NCI-H1694 (cell line): ENCODE measurements at regions not wholly inside any gene's neighbourhood (a gene's known extent, or its start where the extent isn't known, plus 50 kb on each side); places are given as distances from the start of the nearest gene placed in this dataset.

Source experiments
- DNase-seq: peaks from one replicate; lab custom pipeline; 2025; lab: John Stamatoyannopoulos, UW

DNA sequence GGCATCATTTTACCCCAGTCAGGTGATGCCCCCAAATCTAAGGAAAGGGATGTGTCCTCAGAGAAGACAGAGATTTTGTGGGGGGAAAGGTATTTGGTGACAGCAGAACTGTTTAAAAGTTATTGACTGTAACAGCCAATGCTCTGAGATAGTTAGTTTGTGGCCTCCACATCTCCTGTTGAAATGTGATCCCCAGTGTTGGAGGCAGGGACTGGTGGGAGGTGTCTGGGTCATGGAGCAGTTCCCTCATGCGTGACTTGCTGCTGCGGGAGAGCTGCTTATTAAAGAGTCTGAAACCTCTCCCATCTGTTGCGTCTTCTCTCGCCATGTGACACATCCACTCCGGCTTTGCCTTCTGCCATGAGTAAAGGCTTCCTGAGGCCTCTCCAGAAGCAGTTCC lies 282.8 kb upstream of the FOXQ1 start:
- DNase-seq = no peak

DNA sequence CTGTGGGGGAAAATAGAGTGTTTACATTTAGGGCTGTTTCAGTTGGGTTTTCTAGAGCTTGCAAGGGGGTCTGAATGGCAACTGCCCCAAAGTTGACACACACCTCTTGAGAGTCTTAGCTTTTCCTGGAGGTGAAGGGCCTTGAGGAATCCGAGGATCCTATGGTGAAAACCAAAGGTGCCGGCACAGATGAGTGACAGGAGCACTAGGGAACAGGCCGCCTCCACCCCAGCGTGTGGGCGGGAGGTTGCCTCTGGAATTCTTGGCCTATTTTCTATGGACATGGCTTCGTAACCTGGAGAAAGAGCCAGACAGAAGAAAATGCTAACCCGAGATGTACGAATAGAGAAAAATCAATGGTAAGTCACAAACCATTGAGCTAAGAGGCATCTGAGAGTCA lies 283.2 kb upstream of the FOXQ1 start:
- DNase-seq = no peak

DNA sequence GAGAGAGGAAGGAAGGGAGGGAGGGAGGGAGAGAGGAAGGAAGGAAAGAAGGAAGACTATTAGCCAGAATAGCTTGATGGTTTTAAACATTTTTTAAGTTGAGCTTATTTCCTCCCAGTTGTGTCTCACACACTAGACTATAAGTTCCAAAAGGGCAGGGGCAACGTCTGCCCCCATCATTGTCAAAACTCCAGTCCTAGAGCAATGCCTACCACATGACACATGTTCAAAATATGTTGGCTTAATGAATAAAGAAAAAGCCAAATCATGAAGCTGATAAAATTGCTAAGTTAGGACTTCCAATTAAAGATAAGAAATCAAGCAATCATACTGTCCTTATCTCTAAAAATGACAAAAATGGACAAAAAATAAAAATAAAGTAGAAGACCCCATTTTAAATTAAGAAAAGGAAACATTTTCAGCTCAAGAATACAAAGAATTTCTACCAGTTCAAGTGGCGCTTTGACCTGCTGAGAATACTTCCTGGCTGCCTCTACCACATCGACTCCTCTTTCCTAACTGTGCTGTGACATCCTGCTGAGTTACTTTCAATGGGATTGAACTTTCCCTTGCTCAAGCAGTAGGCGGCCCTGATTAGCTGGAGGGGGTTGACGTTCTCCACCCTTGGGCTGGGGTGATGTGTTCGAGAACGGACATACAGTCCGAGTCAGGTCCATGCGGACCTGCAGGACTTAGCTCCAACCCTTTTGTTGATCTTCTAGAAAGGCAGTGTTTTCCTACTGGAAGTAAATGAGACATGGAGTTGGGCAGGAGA lies 283.9 kb upstream of the FOXQ1 start:
- no peak for DNase-seq

DNA sequence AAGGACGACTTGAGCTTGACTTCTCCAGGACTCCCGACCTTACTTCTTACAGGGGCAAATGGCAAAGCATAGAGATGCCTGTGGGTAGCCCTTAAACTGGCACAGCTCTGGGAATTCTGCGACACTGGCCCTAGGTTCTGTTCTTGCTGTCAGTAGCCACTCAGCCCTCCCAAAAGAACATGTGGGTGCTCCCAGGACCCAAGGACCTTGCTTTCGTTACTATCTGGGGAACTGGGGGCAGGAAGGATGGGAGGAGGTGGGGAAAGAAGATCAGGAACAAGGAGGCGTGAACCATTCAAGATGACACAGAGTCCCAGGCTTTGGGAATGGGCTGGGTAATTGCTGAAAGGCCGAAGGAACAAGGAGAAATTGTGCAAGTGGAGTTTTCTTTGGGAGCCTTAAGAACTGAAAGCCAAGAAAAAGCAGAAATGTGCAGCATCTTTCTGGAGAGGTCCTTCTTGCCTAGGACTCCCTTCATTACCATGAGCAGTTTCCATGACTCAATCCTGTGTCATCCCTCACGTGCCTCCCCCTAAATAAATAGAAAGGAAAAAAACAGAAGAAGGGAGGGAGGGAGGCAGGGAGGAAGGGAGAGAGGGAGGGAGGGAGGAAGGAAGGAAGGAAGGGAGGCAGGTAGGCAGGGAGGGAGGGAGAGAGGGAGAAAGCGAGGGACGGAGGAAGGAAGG lies 284.6 kb upstream of the FOXQ1 start:
- DNase-seq = no peak

DNA sequence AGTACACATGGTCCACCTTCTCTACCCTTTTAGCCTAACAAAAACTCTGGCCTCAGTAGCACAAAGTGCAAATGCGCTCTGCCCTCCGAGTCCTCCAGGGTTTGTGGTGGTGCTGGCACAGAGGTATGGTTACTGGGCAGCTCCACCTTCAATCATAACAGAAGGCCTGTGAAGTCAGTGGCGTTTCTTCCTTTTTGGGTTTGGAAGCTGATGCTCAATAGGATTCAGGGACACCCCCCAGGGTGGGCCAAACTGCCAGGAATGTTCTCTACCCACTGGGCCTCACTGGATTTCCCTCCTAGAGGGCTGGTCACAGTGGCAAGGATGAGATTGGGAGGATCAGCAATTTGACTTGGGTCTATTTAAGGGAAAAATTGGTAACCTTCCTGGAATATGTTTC lies 286.1 kb upstream of the FOXQ1 start:
- no peak for DNase-seq

DNA sequence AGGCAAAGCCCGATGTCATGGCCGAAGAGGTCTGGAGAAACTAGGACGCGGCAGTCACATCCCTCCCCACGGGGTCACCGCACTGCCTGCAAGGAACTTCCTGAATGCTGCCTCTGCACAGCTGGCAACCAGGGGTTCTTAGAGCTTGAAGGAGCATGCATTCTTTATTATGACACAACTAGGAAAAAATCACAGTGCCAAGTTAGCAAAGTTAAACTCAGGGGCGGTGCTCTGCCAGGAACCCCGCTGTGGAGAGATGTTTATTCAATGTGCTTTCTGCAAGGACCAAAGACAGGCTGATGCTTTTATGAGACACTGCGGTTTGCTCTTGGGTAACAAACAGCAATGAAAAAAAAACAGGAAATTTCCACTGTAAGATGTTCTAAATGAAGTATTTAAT lies 287.3 kb upstream of the FOXQ1 start:
- no peak for DNase-seq

DNA sequence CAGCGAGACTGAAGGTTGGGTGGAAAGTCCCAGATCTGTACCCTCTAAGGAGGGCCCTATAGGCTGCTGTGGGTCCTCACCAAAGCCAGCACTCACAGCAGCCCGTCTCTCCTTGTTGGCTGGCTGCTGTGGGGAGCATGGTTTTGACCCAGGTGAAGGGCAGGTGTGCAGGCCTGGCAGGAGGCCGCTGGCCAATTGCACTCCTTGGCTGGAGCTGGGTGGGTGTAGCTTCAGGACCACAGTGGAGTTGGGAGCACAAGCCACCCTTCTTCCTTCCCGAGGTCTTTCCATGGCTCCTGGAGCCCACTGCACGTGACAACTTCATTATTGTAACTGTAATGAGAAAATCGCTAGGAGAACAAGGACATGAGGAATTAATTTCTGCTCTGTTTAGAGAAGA lies 287.7 kb upstream of the FOXQ1 start:
- DNase-seq = no peak

DNA sequence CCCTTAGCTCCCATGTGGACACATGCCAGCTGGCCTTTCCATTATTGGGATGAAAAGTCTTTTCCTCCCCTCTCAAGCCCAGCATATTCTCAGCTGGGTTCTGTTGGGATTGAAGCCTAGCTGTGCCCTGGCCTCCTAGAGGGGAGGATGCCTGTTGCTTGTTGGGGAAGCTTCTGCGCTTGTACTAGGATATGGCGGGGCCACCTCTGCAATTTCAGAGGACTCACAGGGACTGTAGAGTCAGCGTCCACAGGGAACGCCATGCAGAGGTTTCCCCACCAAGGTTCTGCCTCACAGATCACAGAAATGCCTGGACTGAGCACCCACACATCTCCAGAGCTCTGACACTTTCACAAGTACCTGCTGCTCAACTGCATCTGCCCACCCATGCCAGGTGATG lies 288.7 kb upstream of the FOXQ1 start:
- DNase-seq = no peak

DNA sequence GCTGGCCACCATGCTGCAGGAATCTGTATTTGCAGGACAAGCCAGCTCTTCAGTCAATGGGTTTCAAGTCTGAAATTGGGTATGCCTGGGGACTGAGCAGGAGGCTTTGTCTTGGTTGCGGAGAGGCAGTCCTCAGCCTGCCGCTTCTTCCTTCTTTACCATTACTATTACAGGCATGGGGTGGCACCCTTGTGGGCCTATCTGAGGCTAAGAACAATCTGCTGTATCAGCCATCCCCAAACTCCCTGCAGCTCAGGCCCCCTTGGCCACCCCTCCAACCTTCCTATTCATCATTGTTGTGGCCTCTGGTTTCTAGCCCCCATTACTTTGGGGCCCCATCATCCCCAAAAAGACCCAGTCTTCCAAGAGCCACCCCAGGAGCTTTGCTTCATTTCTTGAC lies 289.2 kb upstream of the FOXQ1 start:
- no peak for DNase-seq

DNA sequence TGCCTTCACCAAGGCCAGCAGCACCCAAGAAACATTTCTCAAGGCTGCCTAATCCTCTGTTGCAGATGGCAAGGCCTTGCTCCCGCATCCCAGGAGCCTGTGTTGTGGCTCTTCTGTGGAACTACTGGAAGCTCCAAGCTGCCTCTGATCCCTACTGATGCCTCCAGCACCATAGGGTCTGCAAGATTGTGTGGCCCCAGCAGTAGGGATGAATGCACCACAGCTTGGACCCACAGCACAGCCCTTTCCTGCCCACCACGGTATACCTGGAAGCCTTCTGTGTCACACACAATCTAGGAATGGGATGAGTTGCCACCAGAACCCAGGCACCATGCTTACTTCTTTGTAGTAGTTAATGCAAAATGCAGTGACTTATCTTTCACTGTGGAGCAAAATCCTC lies 291.1 kb upstream of the FOXQ1 start:
- DNase-seq = no peak

DNA sequence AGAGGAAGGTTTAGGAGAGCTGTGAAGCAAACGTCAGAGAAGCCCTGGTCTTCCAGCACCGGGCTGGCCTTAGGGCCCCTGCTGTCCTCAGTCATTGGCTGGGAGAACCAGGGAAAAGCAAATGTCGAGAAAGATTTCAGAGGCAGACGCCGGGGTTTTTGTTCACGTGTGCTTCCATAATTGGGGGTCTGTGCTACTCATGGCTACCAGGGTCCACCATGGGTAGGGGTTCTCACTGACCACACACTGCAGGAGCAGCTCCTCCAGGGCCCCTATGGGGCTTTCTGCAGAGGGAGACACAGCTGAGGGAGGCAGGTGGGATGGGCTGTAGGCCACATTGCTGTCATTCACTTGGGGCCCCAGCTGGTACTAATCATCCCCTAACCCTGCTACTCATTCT lies 291.8 kb upstream of the FOXQ1 start:
- DNase-seq = no peak

DNA sequence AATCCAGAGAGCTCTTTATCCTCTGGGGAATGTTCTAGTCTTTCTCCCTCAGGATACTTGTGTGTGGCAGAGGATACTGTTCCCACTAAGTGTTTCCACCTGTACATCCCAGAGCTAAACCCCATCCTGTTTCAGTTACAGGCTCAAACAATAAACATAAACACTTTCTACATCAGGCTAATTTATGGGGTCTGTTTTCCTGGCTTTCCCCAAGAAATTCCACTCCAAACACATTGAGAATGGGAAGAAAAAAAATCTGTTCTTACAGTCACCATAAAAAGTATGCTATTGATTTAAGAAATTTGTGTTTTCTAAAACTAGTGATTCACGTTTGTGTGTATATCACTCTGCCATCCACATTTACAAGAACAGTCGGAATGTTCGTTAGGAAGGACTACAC lies 293.9 kb upstream of the FOXQ1 start:
- DNase-seq = no peak

DNA sequence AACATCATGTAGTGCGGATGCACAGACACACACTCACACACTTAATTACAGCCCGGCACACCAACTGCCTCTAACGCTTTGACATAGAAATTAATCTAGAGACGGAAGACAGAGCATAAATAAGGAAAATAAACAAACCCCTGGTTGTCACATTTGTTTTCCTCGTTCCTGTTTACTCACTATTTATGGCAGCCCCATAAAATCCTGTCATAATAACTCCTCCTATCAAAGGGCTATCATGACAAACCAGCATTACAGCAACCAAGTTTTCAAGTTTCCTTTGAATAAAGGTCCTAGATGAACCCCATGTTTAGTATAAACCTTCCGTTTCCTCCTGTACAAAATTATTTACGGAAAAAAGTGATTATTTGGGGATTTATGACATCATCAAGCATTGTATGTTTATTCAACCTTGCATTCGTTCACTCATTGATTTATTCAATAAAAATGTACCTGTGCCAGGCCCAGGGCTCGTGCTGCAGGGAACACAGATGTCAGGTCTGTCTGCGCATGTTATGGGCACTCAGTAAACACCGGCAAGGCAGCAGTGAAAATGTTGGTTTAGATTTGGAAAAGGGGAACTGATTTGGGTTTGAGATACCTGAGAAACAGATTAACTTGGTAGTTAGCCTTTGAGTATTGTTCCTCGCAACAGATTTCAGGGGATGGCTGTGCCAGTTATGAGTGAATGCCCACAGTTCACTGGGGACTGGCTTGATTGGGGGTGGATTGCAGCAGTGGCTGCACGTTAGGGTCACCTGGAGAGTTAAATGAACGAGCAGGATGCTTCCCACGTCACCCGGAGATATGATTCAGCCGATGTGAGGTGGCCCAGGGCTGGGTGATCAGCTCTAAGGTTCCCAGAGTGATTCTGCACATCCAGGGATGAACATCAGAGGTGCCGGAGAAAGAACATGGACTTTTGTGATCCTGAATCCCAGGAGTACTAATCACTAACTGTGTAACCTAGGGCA lies 295.3 kb upstream of the FOXQ1 start:
- no peak for DNase-seq

DNA sequence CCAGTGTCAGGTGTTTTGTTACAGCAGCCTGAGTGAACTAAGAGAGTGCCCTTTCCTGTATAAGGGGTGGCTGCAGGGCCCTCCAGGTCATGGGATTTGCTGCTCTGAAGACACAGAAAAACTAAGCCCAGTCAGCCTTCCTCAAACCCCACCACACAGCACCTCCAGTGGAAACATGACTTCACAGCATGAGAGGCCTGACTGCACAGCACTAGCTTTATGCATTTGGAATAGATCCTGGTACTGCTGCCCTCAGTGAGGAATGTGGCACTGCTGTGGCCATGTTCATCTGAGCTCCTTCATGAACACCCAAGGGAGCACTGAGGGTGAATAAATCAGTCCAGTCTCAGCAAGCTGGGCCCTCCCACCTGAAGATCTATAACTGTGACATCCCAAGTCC lies 296.1 kb upstream of the FOXQ1 start:
- no peak for DNase-seq

DNA sequence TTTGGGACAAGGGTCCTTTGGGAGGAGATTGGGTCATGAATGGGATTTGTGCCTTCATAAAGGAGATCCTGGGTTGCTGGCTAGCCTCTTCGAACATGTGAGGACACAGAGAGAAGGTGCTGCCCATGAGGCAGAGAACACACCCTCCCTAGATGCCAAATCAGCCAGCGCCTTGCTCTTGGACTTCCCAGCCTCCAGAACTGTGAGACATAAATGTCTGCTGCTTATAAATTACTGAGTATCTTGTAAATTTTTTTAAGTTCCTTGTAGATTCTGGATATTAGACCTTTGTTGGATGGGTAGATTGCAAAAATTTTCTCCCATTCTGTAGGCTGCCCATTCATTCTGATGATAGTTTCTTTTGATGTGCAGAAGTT lies 297.5 kb upstream of the FOXQ1 start:
- no peak for DNase-seq

DNA sequence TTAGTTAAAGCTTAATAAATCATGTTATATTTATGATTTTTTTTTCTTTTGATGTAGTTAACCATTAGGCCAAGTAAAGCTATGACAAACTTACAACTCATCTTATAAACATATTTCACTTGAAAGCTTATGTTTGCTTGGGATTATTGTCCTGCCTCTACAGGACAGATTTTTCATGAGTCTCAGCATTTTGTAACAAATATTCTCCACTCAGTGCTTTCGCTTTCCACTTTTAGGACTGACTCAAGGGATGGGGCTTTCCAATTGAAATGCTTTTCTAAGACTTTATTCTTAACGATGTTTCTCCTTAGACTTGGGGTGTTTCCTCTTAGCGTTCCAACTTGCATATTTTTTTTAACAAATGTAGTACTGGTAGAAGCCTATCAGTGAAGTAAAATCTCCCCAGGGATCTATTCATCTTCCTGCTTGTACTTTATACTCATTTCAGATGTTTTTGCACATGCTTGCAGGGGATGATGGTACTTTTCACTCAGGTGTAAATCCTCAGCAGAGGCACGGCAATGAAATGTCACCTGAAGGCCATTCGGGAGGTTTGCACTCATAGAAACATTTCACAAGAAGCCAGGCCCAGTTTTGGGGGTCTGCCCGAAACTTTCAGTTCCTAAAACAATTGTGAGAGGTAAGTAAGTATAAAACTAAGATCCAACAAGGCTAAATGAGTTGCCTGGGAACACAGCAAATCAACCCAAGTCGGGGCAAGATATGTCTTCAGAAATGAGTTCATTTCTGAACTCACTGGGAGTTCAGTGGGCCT lies 298.1 kb upstream of the FOXQ1 start:
- DNase-seq = no peak

DNA sequence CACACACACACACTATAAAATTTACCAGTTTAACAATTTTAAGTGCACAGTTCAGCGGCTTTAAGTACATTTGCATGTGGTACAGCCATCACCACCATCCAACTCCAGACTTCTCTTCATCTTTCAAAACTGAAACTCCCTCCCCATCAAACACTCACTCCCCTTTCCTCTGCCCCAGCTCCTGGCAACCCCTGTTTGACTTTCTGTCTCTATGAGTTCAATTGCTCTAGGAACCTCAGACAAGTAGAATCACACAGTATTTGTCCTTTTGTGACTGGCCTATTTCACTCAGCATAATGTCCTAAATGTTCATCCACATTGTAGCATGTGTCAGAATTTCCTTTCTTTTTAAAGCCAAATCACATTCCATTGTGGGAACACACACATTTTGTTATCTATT lies 302.8 kb upstream of the FOXQ1 start:
- DNase-seq = no peak

DNA sequence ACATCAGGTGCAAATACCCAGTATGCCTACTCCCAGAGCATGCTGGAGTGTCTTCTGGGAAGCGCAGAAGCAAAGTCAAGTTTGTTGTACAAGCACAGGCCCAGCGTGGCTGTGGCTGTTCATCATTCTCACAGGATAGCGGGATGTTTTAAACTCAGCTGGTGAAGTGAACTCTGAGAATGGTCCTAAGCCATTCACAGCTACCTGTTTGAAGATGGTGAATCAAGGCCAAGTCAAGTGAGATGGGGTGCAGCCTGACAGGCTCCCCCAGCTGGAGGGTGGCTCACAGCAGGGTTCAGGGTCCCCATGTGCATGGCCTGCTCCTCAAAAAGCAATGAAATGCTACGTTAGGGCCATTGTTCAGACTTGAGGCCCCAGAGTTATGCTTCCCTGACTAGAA lies 304.7 kb upstream of the FOXQ1 start:
- DNase-seq = no peak

DNA sequence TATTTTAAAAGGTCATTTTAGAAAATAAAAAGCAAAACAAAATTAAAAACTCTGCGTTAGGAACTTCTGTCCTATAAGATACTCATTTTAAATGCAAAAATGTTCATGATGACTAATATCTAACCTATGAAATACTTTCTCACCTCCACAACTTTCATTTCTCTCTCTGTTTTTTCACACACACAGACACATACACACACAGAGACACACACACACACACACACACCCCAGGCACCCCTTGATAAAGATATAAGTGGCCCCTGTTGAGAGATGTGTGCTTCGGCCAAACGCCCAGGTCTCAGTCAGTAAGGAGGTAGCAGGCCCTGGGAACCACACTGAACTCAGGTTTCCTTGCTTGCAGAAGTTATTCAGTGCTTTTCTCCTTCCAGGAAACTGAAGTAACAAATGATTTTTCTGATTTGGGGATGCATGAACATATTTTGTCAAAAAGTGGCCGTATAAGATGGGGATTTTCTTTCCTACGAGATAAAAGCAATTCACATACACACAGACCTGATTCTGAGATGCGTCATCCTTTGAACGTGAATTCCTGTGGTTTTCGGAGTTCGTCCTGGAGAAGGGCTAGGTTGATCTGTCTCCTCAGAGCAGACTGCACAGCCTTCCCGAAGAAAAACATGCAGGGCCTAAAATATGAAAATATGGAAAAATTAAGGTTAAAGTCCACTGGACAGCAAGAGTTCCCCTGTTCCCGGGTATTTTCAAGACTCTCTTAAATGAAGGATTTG lies 306.8 kb upstream of the FOXQ1 start:
- DNase-seq = no peak

DNA sequence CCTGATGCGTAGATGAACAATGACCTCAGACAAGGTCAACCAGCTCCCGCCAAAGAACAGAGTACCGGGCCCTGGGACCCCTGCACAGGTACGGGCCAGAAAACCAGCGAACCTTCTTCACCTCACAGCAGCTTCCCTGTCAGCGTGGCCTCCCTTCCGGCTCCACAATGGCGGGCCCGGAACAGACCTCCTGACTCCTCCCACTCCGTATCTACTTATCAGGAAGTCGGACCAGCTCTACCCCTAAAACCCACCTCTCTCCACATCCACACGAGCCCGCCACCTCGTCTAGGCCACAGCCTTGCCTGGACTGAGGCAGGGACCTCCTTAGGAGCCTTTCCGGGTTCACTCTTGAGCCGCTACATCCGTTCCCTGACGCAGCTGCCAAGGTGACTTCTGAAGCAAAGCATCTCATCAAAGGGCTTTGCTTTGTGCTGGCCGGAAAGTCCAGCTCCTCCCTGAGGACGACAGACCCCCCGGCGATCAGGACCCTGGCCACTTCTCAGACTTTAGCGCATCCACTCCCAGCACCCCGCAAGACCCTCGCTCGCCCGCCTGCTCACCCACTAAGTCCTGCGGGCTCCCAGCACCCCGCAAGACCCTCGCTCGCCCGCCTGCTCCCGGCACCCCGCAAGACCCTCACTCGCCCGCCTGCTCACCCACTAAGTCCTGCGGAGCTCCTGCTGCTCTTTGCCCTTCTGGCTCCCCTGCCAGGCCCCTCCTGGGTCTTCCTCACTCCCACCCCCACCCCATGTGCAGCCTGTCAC lies 308.3 kb upstream of the FOXQ1 start:
- no peak for DNase-seq

DNA sequence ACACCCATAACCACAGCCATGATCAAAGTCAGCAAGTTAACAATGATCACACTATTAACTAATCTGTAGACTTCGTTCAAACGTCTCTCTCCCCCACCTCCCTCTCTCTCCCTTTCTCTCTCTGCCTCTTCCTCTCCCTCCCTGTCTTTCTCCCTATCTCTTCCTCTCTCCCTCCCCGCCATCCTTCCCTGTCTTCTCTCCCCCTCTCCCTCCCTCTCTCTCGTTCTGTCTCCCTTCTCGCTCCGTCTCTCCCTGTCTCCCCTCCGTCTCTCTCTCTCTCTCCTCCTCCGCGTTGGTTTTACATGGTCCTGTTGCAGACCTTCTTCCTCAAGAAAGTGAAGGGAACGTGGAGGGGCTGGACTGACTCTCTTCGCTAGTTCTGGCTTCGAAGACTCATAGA lies 308.9 kb upstream of the FOXQ1 start:
- no peak for DNase-seq
